ENCODE measurements at regions not wholly inside any gene's neighbourhood (a gene's known extent, or its start where the extent isn't known, plus 50 kb on each side); places are given as distances from the start of the nearest gene placed in this dataset.
"Not testable (repeated sequence)": the region's sequence is repeated elsewhere in the genome, so short reads cannot be mapped to it uniquely, and the experiment has no call there.

DNA sequence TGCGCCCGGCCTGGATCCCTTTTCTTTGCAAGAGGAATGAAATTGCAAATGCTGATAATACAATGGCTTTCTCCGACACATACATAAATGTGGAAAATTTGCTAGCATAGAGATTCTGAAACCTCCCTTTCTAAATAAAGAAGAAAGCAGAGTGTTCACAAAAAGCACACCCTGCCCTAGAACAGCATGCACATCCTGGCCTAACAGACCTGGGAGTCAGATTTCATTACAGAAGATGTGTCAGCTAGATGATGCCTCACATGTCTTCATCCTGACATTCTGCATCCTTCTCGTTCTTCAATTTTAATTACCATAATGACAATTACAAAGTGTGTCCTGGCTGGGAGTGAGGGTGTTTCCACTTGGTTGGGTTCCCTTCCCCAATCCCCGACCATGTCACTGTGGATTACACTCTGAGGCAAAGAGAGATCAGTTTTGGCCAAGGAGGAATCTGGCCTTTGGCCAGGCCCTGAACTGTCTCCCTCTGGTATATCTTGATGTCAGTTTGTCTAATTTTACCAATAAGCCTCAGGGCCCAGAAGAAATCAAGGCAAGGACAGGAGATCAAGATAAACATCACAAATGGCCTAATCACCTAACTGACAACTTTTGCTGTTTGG lies 104.9 kb upstream of the SPATA12 start:
- DNase-seq (ENCODE audit: low spot score) = no peak

GRCh38 chr3:56954125-56954524 lies 106.3 kb upstream of the SPATA12 start:
- DNase-seq (ENCODE audit: low spot score) = no peak

DNA sequence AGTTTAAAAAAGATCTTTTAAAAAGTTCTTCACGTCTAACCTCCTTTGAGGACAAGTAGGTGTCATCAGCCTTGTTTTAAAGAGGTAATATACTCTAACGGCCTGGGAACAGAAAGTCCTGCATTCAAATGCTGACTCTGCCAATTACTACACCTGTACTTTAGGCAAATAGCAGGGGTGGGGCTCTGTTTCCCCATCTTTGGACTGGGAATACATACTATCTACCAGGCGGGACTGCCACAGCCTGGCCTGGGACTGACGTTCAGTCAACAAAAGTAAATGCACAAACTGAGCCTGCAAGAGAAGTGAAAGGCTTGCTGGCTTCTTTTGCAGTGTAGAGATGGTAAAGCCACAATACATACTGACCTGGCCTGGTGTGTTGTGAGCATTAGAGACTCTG lies 107.6 kb upstream of the SPATA12 start:
- DNase-seq (ENCODE audit: low spot score) = no peak

- DNase-seq (ENCODE audit: low spot score) = no peak
These were observed 108.4 kb upstream of the SPATA12 start for GRCh38 chr3:56952061-56952460.

DNA sequence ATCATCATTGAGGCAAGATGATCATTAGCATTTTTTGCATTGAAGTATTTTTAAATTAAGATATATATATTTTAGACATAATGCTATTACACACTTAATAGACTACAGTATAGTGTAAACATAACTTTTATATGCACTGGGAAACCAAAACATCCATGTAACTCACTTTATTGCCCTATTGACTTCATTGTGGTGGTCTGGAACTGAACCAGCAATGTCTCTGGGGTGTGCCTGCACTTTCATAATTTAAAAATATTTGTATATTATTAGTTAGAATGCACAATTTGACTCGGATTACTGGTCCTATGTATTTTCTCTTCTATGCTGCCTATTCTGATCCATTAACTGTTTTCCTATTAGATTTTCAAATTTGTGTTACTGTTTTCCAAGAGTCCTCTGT lies 109.1 kb upstream of the SPATA12 start:
- no peak for DNase-seq (ENCODE audit: low spot score)

DNA sequence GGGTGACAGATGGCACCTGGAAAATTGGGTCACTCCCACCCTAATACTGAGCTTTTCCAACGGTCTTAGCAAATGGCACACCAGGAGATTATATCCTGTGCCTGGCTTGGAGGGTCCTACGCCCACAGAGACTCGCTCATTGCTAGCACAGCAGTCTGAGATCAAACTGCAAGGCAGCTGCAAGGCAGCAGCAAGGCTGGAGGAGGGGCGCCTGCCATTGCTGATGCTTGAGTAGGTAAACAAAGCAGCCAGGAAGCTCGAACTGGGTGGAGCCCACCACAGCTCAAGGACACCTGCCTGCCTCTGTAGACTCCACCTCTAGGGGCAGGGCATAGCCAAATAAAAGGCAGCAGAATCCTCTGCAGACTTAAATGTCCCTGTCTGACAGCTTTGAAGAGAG lies 115.1 kb upstream of the SPATA12 start:
- not testable (repeated sequence) for DNase-seq (ENCODE audit: low spot score)

- no peak for DNase-seq (ENCODE audit: low spot score)
These were observed 117.9 kb upstream of the SPATA12 start for GRCh38 chr3:56942523-56942922.

DNA sequence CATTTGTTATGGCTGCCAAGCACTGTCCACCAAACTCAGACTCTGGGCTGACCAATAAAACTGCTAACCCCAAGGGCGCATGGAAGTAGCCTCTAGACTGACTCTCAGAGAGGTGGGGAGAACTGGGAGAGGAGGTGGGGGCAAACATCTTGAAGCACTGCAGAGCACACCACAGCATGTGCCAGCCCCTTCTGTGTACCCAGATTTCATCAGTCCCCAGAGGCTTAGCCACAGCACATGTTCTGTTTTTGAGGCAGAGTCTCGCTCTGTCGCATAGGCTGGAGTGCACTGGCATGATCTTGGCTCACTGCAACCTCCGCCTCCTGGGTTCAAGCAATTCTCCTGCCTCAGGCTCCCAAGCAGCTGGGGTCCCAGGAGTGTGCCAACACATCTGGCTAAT lies 119.5 kb upstream of the SPATA12 start:
- DNase-seq (ENCODE audit: low spot score) = no peak

GRCh38 chr3:56940321-56940720 lies 120.1 kb upstream of the SPATA12 start:
- DNase-seq (ENCODE audit: low spot score) = no peak

DNA sequence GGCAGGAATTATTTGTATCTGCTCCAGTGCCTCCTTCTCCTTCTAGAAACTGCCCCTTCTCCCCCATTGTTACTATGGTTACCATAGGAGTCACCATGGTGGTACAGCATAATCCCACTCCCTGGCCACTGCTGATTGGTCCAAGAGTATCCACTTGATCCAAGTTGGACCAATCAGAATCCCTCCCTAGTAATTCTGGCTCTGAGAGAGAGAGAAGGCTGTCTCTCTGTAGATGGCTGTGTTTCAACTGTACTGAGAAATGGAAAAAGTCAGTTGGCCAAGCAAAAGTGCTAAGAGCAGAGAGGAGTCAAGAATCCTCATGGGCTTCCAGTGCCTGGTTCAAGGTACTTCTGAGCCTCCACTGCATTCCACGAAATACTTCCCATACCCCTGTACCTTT lies 120.6 kb upstream of the SPATA12 start:
- DNase-seq (ENCODE audit: low spot score) = no peak

GRCh38 chr3:56938530-56938929 lies 121.9 kb upstream of the SPATA12 start:
- no peak for DNase-seq (ENCODE audit: low spot score)

- no peak for DNase-seq (ENCODE audit: low spot score)
These were observed 122.9 kb upstream of the SPATA12 start for GRCh38 chr3:56937580-56937979.

DNA sequence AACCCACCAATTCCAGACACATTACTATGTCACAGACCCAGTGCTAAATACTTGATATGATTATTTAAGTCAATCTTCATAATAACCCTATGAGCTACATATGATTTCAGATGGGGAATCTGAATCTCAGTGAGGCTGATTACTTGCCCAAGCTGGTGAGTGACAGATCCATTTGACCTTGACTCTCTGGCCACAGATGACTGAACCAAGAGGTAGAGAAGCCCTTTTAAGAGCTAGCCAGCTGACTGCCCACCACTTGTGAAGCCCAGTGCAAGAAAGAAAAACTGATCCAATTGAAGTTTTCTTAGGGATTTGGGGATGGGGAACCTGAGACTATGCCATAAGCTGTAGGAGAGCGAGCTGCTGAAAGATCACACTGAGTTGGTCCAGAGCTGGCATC lies 124.7 kb upstream of the SPATA12 start:
- no peak for DNase-seq (ENCODE audit: low spot score)

GRCh38 chr3:56934481-56934880 lies 126.0 kb upstream of the SPATA12 start:
- DNase-seq (ENCODE audit: low spot score) = not testable (repeated sequence)

GRCh38 chr3:56933803-56934202 lies 126.7 kb upstream of the SPATA12 start:
- no peak for DNase-seq (ENCODE audit: low spot score)

GRCh38 chr3:56932866-56933265 lies 127.6 kb upstream of the SPATA12 start:
- no peak for DNase-seq (ENCODE audit: low spot score)

DNA sequence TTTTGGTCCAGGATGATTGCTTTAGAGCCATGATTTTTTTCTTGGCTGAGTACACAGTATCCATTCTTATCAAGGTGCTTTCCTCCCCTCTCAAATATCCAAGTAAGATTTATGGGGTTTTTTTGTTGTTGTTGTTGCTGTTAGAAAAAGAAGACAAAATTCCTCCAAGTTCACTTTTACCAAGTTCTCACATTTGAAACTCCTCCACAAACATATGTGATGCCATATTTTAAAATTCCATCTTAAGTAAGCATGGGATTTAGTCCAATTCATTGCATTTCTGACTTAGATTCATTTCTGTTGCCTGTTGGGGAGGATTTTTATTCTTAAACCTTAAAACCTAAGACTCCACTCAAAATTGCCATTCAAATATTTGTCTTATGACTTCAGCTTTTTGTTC lies 128.6 kb upstream of the SPATA12 start:
- no peak for DNase-seq (ENCODE audit: low spot score)

DNA sequence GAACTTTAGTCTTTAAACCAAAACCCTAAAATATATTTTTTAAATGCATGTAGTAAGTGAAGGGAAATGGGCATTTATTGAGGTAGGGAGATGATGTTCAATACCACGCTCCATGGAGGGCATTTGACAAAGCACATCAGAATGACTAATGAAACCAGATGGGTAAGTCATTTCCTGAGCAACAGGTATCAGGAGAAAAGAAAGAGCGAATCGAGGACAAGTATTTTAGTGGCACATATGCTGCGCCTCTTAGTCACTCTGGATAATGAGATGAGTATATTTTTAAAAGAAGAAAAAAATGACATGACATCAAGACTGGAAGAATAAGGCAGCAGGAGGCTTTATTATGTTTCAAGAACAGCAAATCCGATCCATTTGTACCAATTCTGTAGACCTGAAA lies 129.0 kb upstream of the ARHGEF3 start:
- DNase-seq (ENCODE audit: low spot score) = no peak

DNA sequence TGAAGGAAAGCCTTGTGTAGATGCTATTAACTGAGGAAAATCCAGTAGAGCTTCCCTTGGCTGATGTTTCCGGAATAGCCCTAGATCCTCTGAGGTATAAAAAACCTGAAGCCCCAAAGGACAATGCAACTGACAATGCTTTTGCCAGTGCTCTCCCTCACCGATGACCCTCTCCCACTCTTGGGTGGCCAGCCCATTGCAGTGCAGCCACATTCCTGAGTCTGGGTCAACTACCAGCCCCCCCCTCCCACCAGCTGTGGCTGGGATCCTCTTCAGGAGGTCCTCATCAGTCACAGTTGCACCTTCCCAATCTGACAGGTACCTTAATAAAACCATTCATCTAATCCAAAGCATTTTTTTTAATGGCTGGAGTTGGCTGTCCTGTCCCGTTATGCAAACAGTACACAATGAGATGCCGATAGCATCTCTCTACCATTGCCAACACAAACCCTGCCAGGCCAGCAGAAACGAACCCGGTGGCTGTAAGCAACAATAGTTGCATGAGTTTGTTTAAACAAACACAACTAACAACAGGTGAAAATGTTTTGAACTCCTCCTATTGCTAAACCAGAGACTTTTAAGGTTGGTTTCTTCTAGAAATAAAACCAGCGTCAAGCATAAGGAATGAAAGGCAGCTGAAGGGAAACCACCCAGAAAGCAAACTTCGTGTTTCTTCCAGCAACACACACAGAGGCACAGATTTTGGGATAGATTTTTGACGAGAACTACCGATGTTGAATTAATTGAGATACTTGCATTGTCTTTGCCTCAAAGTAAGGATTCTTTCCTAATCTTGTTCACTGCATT lies 128.3 kb upstream of the ARHGEF3 start:
- DNase-seq (ENCODE audit: low spot score) = no peak

- no peak for DNase-seq (ENCODE audit: low spot score)
These were observed 126.8 kb upstream of the ARHGEF3 start for GRCh38 chr3:56928379-56929068.

GRCh38 chr3:56927855-56928254 lies 126.1 kb upstream of the ARHGEF3 start:
- no peak for DNase-seq (ENCODE audit: low spot score)

- no peak for DNase-seq (ENCODE audit: low spot score)
These were observed 125.2 kb upstream of the ARHGEF3 start for GRCh38 chr3:56926947-56927282.

- DNase-seq (ENCODE audit: low spot score) = no peak
These were observed 124.6 kb upstream of the ARHGEF3 start for GRCh38 chr3:56926243-56926946.

All from kidney capillary endothelial cell (primary cell).